Superior temporal gyrus (tissue), 1 donor: ENCODE measurements at regions not wholly inside any gene's neighbourhood (a gene's known extent, or its start where the extent isn't known, plus 50 kb on each side); places are given as distances from the start of the nearest gene placed in this dataset.
A peak's percentile ranks its signal among the peaks of the same experiment; 100 is the strongest.
"Not testable (repeated sequence)": the region's sequence is repeated elsewhere in the genome, so short reads cannot be mapped to it uniquely, and the experiment has no call there.

Source experiments
- DNase-seq: peaks from one replicate; pipeline ENCODE4 v3.0.0-alpha.2; 2016; ENCODE audit errors: extremely low spot score

DNA sequence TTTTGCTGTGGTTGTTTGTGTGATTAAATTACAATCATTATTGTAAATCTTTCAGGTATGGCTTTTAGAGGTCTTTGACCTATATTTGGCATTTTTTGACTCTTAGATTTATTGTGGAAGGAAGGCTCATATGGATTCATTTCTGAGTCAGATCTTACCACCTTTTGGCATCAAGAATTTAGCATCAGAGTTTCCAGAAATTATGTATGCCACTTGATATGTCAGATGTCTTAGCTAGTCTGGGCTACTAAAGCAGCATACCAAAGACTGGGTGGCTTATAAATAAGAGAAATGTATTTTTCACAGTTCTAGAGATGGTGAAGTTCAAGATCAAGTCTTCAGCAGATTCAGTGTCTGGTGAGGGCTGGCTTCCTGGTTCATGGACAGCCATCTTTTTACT is 129.5 kb upstream of the PZP start:
- no peak for DNase-seq

DNA sequence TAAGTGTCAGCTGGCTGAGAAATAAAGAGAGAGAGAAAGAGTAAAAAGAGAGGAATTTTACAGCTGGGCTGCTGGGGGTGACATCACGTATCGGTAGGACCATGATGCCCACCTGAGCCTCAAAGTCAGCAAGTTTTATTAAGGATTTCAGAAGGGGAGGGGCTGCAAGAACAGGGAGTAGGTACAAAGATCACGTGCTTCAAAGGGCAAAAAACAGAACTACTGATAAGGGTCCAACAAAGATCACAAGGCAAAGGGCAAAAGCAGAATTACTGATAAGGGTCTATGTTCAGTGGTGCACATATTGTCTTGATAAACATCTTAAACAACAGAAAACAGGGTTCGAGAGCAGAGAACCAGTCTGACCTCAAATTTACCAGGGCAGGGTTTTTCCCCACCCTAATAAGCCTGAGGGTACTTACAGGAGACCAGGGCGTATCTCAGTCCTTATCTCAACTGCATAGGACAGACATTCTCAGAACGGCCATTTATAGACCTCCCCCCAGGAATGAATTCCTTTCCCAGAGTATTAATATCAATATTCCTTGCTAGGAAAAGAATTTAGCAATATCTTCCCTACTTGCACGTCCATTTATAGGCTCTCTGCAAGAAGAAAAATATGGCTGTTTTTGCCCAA is 128.3 kb upstream of the PZP start:
- not testable (repeated sequence) for DNase-seq

DNA sequence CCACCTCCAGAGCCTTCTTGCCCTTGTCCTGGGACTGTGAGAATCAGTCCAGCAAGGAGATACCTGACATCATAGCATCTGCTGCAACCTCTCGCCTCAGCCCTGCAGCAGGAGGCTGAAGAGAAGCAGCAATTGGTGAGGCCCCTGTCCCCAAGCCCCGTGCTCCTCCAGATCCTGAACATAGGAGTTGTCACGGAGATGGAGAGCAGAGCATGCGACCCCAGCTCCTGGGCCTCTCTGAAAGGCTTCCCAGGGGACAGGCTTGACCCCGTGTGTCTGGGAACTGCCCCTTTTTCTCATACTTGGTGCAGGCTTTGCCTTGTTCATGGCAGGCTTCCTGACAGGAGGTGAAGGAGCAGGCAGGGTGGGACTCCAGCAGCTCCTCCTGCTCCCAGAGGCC is 127.7 kb upstream of the PZP start:
- DNase-seq = no peak

DNA sequence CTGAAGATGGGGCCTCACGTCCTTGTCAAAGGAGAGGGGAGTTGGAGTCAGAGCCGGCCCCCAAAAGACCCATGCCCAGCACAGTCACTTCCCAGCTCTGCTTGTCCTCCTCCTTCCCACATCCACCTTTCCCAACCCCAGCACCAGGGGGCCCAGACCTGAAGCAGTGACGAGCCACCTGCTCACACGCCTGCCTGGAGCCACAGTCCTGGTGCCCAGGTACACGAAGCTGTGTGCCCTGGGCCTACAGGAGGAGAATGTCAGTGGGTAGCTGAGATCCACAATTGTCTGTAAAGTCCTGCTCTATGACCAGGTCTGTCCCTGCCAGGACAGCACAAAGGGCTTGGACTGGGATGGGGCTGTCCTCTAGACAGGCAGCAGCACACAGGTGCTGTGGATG is 126.8 kb upstream of the PZP start:
- DNase-seq = no peak

DNA sequence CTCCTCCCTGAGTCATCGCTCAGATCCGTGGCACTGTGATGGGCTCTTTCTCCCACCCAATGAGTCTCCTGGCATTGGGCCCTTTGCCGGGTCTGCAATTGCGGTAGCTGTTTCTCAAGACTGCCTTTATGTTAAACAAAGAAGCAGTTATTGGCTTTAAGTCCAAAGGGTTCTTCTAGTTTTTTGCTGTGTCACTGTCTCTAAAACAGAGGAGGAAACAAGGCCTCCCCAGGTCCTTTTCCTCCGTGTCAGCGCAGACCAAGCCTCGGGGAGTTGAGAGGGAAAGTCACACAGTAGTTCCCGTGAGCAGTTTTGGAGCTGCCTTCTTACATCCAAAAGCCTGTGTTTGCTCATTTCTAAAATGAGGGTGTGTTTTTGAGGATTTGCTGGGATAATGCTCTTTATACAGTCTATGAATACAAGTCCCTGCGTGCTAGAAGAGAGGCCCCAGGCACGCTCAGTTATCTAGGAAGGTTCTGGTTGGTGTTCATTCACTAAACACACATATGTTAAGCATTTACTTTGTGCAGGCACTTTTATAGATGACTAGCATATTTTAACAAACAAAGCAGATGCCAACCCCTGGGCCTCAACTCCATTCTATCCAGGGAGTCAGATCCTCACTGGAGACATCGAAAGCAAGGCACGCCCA is 126.0 kb upstream of the PZP start:
- no peak for DNase-seq

DNA sequence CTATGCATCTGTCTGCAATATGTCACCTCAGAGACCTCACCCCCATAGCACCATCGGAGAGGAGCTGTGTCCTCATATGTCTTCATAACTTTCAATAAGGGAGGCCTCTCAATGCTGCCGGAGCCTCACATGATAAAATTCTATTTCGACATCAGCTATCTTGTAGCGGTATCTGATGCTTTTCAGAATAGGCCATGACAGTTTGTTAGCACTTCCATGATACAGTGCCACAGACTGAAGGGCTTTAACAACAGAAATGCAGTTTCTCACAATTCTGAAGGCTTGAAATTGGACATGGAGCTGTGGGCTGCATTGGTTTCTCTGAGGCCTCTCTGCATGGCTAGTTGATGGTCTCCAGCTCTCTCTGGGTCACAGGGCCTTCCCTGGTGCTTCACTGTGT is 125.0 kb upstream of the PZP start:
- no peak for DNase-seq

DNA sequence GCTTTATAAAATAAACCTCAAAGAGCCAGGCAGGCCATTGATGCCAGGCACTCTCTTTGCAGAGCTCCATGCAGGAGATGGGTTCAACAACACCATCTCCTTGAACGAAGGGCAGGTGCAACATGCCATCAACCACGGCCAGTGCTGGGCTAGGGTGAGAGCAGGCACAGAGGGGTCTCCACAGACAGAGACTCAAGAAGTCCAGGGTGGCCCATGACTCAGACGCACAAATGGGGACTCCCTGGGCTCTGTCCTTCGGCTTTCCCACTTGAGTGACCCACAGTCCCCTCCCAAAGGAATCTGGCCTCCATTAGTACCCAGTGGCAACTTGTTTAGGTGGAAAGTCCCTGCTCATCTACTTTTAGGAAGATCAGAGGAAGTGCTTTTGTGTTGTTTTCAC is 124.4 kb upstream of the PZP start:
- no peak for DNase-seq

DNA sequence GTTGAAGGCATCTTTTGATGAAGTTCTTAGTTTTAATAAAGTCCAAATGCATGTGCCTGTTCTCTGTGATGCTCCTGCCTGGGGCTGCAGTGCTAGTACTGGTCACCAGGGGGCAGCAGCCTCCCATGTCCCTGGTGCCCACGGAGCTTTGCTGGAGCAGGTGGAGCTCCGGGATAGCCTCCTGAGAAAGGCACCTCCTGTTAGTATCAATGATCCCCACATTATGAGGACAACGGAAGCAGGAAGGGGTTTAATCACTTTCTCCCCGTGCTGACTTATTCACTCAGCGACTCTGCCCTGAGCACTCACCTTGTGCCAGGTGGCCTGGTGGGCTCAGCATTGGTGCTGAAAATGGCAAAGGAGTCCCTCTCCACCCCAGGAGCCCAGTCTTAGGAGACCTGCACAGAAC is 123.0 kb upstream of the PZP start:
- peak; percentile 76 for DNase-seq

DNA sequence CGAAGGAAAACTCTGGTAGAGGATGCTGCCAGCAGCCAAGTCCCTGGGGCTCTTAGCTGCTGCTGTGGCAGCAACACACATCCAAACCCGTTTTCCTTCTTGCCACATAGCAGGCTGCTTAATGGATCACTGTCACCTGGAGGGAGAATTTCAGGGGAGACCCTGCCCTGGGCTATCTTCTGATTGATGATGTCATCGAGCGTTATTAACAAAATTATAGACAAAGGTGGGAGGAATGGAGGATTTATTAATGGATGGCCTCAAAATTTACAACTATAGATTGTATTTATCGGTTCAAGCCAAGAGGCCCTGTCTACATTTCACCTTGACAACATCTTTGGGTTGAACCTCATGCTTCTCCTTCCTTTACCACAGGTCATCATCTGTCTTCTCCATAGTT is 120.8 kb upstream of the PZP start:
- no peak for DNase-seq

DNA sequence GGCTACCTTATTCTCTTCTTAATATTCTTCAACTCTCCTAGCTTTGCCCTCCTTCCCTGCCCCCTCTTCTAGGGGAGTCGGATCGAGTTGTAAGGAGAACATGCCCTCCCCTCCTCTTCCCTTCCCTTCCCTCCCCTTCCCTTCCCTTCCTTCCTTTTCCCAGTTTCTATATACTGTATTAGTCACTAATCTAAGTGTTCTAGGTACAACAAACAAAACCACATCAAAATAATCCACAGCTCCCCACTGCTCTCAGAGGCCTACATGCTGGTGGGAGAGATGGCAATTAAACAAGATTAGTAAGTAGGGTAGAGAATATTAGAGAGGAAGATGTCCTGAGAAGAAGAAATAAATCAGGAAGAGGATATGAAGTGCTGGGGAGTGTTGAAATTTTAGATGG is 119.9 kb upstream of the PZP start:
- no peak for DNase-seq

DNA sequence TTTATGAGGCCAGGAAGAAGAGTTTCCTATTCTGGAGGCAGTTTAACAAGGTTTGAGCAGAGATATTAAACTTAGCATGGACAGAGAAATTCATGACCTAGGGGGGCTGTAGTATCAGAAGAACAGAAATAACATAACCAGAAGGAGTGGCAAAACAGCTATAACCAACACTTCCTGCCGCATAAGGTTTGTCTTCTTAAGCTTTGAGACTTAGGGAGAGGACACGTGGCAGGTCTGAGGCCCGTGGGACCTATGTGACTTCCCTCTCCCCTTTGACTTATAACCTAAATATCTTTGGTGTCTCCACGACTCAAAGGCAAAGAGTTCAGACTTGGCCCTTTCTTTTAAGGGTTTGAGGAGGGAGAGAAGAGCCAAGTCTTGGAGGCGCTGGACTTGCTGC is 119.1 kb upstream of the PZP start:
- no peak for DNase-seq

DNA sequence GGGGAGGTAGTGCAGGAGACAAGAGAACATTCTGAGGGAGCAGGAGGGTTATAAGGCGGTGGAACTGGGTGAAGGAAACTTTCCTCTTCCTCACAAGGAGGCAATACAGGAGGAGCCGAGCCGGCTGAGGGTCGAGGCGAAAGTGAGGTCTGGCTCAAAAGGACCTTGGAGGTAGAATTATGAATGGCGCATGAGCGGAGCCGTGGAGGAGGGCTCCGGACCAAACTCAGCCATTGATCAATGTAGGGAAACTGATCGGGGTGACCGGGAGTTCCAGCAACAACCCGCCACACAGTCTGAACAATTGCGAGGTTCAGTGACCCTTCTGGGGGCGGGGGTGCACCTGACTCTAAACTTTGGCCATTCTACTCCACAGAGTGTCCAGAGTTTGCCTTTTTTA is 118.7 kb upstream of the PZP start:
- DNase-seq = not testable (repeated sequence)

DNA sequence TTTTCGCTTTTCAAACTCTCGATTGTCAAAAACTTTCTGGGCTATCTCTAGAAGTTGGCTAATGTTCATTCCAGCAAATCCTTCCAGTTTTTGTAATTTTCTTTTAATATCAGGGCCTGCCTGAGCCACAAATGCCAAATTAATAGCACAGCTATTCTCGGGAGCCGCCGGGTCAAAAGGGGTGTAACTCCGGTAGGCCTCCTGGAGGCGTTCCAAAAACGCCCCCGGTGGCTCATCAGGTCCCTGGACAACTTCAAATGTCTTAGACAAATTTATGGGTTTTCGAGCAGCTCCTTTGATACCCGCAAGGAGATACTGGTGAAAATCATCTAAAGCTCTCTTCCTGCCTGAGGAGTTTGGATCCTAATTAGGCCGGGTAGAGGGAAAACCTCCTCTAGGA is 117.9 kb upstream of the PZP start:
- no peak for DNase-seq

DNA sequence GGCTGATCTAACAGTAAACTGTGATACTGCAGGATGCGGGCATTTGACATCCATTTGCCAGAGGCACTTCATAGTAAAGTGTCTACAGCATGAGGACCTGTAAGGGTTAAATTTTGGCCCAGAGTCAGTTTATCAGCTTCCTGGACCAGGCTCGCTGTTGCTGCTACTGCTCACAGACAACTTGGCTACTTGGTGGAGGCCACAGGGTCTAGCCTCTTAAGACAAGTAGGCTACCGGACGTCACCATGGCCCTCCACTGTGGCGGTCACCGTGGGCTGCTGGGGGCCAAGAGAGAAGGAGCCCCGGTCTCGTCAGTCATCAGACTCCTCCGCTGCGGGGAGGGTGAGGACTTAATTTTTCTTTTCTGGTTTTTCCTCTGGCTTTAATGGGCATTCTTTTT is 117.3 kb upstream of the PZP start:
- DNase-seq = no peak

DNA sequence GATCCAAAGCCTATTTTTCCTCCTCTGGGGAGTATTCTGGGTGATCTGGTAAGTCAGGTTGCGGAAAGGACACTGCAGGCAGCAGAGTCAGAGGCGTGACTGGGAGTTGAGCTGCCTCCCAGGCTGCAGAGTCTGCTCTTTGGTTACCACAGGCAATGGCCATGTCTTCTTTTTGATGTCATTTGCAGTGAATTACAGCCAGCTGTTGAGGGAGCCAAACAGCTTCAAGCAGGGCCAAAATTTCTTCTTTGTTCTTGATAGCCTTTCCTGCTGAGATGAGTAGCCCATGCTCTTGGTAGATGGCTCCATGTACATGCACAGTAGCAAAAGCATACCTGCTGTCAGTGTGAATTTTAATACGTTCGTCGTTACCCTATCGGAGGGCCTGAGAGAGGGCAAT is 116.6 kb upstream of the PZP start:
- no peak for DNase-seq

DNA sequence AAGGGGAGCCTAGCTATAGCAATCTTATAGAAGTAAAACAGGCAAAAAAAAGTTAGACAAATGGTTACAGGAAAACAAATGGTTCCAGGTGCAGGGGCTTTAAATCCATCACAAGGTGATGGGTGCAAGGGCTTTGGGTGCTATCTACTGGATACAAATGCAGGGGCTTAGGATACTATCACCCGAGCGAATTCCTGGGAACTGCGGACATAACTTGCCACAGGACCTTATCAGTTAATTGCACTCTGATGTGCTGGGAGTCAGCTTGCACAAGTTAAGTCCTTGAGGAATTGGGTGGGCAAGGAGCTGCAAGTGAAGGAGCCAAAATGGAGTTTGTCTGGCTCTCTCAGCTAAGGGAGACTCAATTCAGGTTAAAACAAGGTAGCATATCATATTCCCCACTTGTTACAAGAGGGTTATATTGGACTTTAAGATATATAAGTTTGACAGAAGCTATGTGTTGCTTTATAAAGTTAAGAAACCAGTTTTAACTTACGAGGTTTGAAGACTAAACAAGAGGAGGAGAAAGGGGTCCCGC is 115.0 kb upstream of the PZP start:
- no peak for DNase-seq

DNA sequence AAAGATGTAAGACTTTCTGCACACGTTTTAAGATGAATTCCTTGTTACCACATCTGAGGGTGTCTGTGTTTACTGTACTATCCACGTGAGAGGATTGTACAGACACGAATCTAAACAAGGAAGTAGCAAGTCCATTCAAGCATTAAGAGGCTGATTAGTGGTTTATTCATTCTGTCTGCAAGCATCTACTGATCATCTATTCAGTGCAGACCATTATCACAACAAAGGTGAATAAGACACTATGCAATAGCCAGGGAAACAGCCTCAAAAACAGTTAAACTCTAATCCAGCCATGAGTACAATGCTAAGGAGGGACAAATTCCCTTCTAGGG is 111.6 kb upstream of the PZP start:
- no peak for DNase-seq

DNA sequence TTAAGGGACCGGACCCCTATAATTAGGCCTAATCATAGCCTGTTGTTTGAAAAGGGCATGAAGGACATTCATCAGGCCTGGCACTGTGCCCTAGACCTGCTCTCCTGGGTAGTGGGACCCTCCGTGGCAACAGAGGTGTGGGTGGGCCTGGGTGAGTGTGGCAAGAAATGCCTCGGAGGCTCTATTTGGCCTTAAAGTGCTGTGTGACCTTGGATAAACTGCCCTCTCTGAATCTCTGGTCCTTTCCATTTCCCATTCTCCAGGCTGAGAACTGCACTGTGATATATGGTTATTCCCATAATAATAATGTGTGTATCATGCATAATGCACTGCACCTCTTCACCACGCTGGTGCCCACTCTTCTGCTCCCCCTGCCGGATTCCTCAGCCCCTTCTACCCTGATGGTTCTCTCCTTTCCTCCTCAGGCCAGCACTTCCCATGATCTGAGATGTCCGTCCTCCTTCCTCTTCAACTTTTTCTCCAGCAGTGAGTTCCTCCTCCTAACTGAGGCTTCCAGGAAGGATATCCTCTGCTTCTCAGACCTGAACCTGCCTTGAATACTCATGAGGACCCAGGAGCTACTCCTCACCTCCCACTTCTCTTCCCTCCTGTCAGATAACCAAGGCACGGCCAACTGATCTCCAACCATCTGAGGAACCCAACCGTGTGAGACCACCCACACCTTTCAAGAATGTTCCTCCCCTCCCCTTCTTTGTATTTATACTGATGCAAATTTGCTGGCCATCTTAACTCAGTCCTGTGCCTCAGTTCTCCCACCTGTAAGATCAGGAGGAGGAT is 111.0 kb upstream of the PZP start:
- DNase-seq = no peak

DNA sequence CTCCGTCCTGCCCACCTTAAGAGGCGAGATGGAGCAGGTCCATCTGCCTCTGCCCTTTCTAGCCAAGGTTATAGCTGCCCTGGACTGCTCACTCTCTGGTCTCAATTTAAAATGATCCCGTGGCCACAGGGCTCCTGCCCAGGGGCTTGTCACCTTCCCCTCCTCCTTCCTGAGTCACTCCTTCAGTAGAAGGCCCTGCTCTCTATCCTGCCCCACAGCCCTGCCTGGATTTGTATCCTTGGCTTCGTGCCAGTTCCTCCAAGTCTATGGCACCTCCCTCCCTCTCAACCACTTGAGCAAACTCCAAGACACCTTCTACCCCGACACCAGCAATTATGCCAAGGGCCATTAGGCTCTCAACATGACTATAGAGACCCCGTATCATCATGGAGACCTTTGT is 105.3 kb upstream of the PZP start:
- DNase-seq = not testable (repeated sequence)

DNA sequence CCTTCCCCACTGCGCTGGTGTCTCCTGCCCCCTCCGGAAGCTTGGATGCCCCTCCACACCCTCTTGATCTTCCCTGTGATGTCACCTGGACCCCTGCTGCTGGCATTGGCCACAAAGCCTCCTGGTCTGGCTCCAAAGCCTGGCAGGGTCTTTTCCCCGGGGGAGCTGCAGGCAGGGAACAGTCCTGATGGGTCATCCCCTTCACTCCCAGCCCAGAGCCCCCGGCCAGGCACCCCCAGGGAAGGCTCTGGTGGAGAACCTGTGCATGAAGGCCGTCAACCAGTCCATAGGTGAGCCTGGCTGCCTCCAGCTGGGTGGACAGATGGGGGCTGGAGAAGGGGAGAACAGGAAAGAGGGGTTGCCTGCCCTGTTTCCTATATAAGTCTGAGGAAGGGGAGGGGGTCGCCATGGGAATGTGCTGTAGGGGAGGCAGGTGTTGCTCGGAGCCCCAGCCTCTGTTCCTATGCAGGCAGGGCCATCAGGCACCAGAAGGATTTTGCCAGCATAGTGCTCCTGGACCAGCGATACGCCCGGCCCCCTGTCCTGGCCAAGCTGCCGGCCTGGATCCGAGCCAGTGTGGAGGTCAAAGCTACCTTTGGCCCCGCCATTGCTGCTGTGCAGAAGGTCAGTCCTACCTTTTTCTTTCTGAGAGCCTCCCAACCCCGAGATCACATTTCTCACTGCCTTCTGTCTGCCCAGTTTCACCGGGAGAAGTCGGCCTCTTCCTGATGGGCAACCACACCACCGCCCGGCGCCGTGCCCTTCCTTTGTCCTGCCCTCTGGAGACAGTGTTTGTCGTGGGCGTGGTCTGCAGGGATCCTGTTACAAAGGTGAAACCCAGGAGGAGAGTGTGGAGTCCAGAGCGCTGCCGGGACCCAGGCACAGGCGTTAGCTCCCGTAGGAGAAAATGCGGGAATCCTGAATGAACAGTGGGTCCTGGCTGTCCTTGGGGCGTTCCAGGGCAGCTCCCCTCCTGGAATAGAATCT is 104.5 kb upstream of the PZP start:
- not testable (repeated sequence) for DNase-seq

DNA sequence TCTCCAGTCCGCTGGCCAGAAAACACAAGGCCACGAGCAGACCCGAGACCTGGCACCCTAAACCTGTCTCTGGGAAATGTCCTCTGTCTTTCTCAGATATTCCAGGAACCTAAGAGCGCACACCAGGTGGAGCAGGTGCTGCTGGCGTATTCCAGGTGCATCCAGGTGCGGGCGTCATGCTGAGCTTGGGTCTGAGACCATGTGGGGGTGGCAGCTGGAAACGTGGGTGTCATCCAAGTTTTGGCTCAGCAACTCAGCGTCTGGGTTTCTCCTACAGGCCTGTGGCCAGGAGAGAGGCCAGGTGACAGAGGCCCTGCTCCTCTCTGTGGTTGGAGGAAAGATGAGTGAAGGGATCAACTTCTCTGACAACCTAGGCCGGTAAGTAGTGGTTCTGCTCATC is 103.3 kb upstream of the PZP start:
- DNase-seq = not testable (repeated sequence)

DNA sequence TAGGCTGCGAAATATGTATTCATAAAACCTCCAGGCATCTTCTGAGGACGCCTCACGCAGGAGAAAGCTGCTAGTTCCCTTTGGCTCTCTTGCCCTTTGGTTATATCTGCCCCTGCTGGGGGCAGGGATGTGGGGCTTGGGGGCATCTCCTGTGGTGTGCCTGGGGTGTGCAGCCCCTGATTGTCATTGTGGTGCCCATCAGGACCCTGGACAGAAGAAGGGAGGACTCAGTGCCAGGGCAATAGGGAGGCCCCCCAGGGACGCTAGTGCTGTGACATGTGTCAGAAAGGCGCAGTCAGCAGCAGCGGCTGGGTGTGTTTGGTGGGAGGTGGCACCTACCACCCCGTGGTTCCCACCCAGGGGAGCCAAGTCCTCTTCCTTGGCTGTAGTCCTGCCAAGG is 102.5 kb upstream of the PZP start:
- not testable (repeated sequence) for DNase-seq
